IMR-90 (cell line): ENCODE measurements at regions not wholly inside any gene's neighbourhood (a gene's known extent, or its start where the extent isn't known, plus 50 kb on each side); places are given as distances from the start of the nearest gene placed in this dataset.

Experiments used
- ATAC-seq: fragments of 200-7000 bp; cut with Tn5 transposase; 2 replicates; pipeline ENCODE4 v1.9.1; 2020; ENCODE audit warnings: low read depth, mild to moderate bottlenecking, moderate library complexity
- BruUV-seq: library from RNA; stranded (reverse); fragments of 400-500 nt; replicated peaks from 2 replicates; lab custom pipeline; 2021; lab: Mats Ljungman, UMichigan
- CTCF ChIA-PET: fragments of 300-600 bp; formaldehyde crosslinking; extraction: SDS; loops from one replicate; lab custom pipeline; 2021; ENCODE audit warnings: antibody characterized with exemption; lab: Yijun Ruan, JAX
- POLR2A ChIA-PET: fragments of 300-600 bp; sonication (Branson Sonifier 250); formaldehyde crosslinking; loops from one replicate; lab custom pipeline; 2022; ENCODE audit warnings: antibody characterized with exemption; ENCODE audit not compliant: unreplicated experiment; lab: Charles Lee
- DNase-seq: peaks from one replicate; pipeline ENCODE4 v3.0.0; 2013
- H2AFZ ChIP-seq: replicated peaks from 2 replicates; pipeline ENCODE3; 2013; ENCODE audit warnings: low read length, mild to moderate bottlenecking; ENCODE audit not compliant: poor library complexity
- H2AK5ac ChIP-seq: 2 replicates; pipeline ENCODE4 v1.6.1; 2013; ENCODE audit warnings: low read depth, low read length, inconsistent platforms
- H2AK9ac ChIP-seq: replicated peaks from 2 replicates; pipeline ENCODE3; 2013; ENCODE audit warnings: mild to moderate bottlenecking, low read depth, low read length, moderate library complexity; ENCODE audit not compliant: poor library complexity
- H2BK120ac ChIP-seq: 2 replicates; pipeline ENCODE4 v1.6.1; 2013; ENCODE audit warnings: low read depth, low read length, inconsistent platforms
- H2BK15ac ChIP-seq: 3 replicates; pipeline ENCODE4 v1.6.1; 2013; ENCODE audit warnings: low read depth, low read length, inconsistent platforms
- H2BK20ac ChIP-seq: 2 replicates; pipeline ENCODE4 v1.6.1; 2013; ENCODE audit warnings: low read depth, mild to moderate bottlenecking, inconsistent platforms, low read length, moderate library complexity
- H2BK5ac ChIP-seq: 2 replicates; pipeline ENCODE4 v1.6.1; 2013; ENCODE audit warnings: mild to moderate bottlenecking, low read depth, low read length, inconsistent platforms; ENCODE audit not compliant: poor library complexity, severe bottlenecking
- H3K14ac ChIP-seq: replicated peaks from 2 replicates; pipeline ENCODE4 v1.6.1; 2013; ENCODE audit warnings: low read depth, low read length, inconsistent platforms
- H3K18ac ChIP-seq: 2 replicates; pipeline ENCODE4 v1.6.1; 2013; ENCODE audit warnings: low read depth, low read length, control low read depth
- H3K23ac ChIP-seq: 2 replicates; pipeline ENCODE4 v1.6.1; 2013; ENCODE audit warnings: low read depth, low read length, inconsistent platforms
- H3K27ac ChIP-seq: 2 replicates; pipeline ENCODE4 v1.5.1; 2013; ENCODE audit warnings: mild to moderate bottlenecking, control low read depth, low read length; ENCODE audit not compliant: insufficient read depth
- H3K27me3 ChIP-seq: 2 replicates; pipeline ENCODE4 v1.6.1; 2013; ENCODE audit warnings: low read length; ENCODE audit not compliant: control insufficient read depth, insufficient read depth
- H3K36me3 ChIP-seq: 2 replicates; pipeline ENCODE4 v1.6.1; 2013; ENCODE audit warnings: low read length, mixed read lengths; ENCODE audit not compliant: control insufficient read depth, insufficient read depth
- H3K4ac ChIP-seq: 2 replicates; pipeline ENCODE4 v1.6.1; 2013; ENCODE audit warnings: low read depth, low read length, inconsistent platforms
- H3K4me1 ChIP-seq: 2 replicates; pipeline ENCODE4 v1.6.1; 2013; ENCODE audit warnings: low read length, mixed read lengths; ENCODE audit not compliant: control insufficient read depth, insufficient read depth
- H3K4me2 ChIP-seq: 2 replicates; pipeline ENCODE4 v1.6.1; 2013; ENCODE audit warnings: low read depth, mild to moderate bottlenecking, control low read depth, low read length, moderate library complexity
- H3K4me3 ChIP-seq: 2 replicates; pipeline ENCODE4 v1.5.1; 2013; ENCODE audit warnings: low read depth, mild to moderate bottlenecking, control low read depth, low read length, moderate library complexity; ENCODE audit not compliant: insufficient read depth
- H3K56ac ChIP-seq: 2 replicates; pipeline ENCODE4 v1.6.1; 2013; ENCODE audit warnings: low read length, inconsistent platforms; ENCODE audit not compliant: insufficient read depth; ENCODE audit errors: extremely low read depth
- H3K79me1 ChIP-seq, 2 experiments: 2 replicates each; pipeline ENCODE4 v1.6.1; 2013; ENCODE audit warnings: low read length in 2 of 2, inconsistent platforms in 1 of 2, low read depth in 1 of 2
- H3K9ac ChIP-seq: 2 replicates; pipeline ENCODE4 v1.6.1; 2013; ENCODE audit warnings: low read depth, low read length, control low read depth
- H3K9me1 ChIP-seq: 2 replicates; pipeline ENCODE4 v1.6.1; 2013; ENCODE audit warnings: low read length, inconsistent platforms; ENCODE audit not compliant: insufficient read depth
- H3K9me3 ChIP-seq: 2 replicates; pipeline ENCODE4 v1.6.1; 2013; ENCODE audit warnings: low read length; ENCODE audit not compliant: control insufficient read depth, insufficient read depth
- H4K20me1 ChIP-seq: 2 replicates; pipeline ENCODE4 v1.6.1; 2013; ENCODE audit warnings: low read length, inconsistent platforms; ENCODE audit not compliant: insufficient read depth
- H4K5ac ChIP-seq: 2 replicates; pipeline ENCODE4 v1.6.1; 2013; ENCODE audit warnings: mild to moderate bottlenecking, low read depth, low read length, control low read depth
- H4K8ac ChIP-seq, 2 experiments: 2 replicates each; pipeline ENCODE4 v1.6.1; 2013; ENCODE audit warnings: low read depth in 2 of 2, low read length in 2 of 2, control low read depth in 1 of 2, inconsistent platforms in 1 of 2
- H4K91ac ChIP-seq: 2 replicates; pipeline ENCODE4 v1.6.1; 2013; ENCODE audit warnings: low read depth, low read length, inconsistent platforms; ENCODE audit not compliant: insufficient read depth
- BHLHE40 ChIP-seq: fragments of 150-350 bp; IDR thresholded peaks from 2 replicates; pipeline ENCODE4 v1.6.1; 2016; ENCODE audit warnings: mild to moderate bottlenecking, low read depth, low read length
- CEBPB ChIP-seq: IDR thresholded peaks from 2 replicates; pipeline ENCODE4 v1.6.1; 2012; ENCODE audit warnings: low read depth, low read length, improper control_type of control experiment
- CHD1 ChIP-seq: IDR thresholded peaks from 2 replicates; pipeline ENCODE4 v1.6.1; 2012; ENCODE audit warnings: low read depth, low read length, improper control_type of control experiment
- CTCF ChIP-seq: conservative IDR thresholded peaks from 2 replicates; pipeline ENCODE4 v1.5.1; 2012; ENCODE audit warnings: mild to moderate bottlenecking, low read depth, low read length, improper control_type of control experiment
- ELK1 ChIP-seq: fragments of 150-350 bp; IDR thresholded peaks from 2 replicates; pipeline ENCODE4 v1.6.1; 2016; ENCODE audit warnings: low read depth, mild to moderate bottlenecking, low read length, moderate library complexity, borderline replicate concordance
- FOS ChIP-seq: fragments of 150-350 bp; IDR thresholded peaks from 2 replicates; pipeline ENCODE4 v1.6.1; 2016; ENCODE audit warnings: low read depth, low read length
- MAFK ChIP-seq: IDR thresholded peaks from 2 replicates; pipeline ENCODE4 v1.6.1; 2012; ENCODE audit warnings: low read depth, low read length, improper control_type of control experiment
- MAZ ChIP-seq: IDR thresholded peaks from 2 replicates; pipeline ENCODE4 v1.6.1; 2012; ENCODE audit warnings: low read depth, mild to moderate bottlenecking, low read length, improper control_type of control experiment, moderate library complexity, borderline replicate concordance
- MXI1 ChIP-seq: IDR thresholded peaks from 2 replicates; pipeline ENCODE4 v1.6.1; 2012; ENCODE audit warnings: low read depth, mild to moderate bottlenecking, low read length, moderate library complexity, borderline replicate concordance
- NFE2L2 ChIP-seq: fragments of 150-350 bp; IDR thresholded peaks from 2 replicates; pipeline ENCODE4 v1.6.1; 2016; ENCODE audit warnings: low read depth, mild to moderate bottlenecking, low read length
- POLR2A ChIP-seq: IDR thresholded peaks from 2 replicates; pipeline ENCODE4 v1.6.1; 2012; ENCODE audit warnings: mild to moderate bottlenecking, low read depth, low read length
- RAD21 ChIP-seq: IDR thresholded peaks from 2 replicates; pipeline ENCODE4 v1.6.1; 2012; ENCODE audit warnings: low read length, improper control_type of control experiment
- RCOR1 ChIP-seq: IDR thresholded peaks from 2 replicates; pipeline ENCODE4 v1.6.1; 2012; ENCODE audit warnings: mild to moderate bottlenecking, low read length, improper control_type of control experiment; ENCODE audit not compliant: insufficient replicate concordance
- RFX5 ChIP-seq: IDR thresholded peaks from 2 replicates; pipeline ENCODE4 v1.8.0; 2012; ENCODE audit warnings: low read depth, mild to moderate bottlenecking, low read length, moderate library complexity
- SMC3 ChIP-seq: fragments of 150-350 bp; IDR thresholded peaks from 2 replicates; pipeline ENCODE4 v1.6.1; 2016; ENCODE audit warnings: low read depth, mild to moderate bottlenecking, antibody characterized with exemption, low read length, moderate library complexity
- USF2 ChIP-seq: fragments of 150-350 bp; IDR thresholded peaks from 2 replicates; pipeline ENCODE4 v1.6.1; 2017; ENCODE audit warnings: mild to moderate bottlenecking, antibody characterized with exemption, low read length, low read depth
- WGBS, 2 experiments: methylation state at CpG; one replicate each; pipeline versions ENCODE4 v1.1.5 to v1.1.7; 2013; ENCODE audit warnings: missing lambda C conversion rate in 2 of 2; ENCODE audit not compliant: insufficient read length in 1 of 2; ENCODE audit errors: extremely low coverage in 2 of 2; 5-methylcytosine and 5-hydroxymethylcytosine counted together
- dilution Hi-C: fragments of 300-500 bp; cut with HindIII; formaldehyde crosslinking; loops from one replicate; pipeline ENCODE4 v1.14.3; 2018; ENCODE audit warnings: low sequenced_read_pairs; ENCODE audit not compliant: unreplicated experiment
- in situ Hi-C: fragments of 300-500 bp; cut with MboI; formaldehyde crosslinking; loops from 3 replicates; pipeline ENCODE4 v1.14.3; 2019; ENCODE audit warnings: low sequenced_read_pairs, inconsistent platforms, mixed read lengths
- intact Hi-C: fragments of 100-400 bp; cut with micrococcal nuclease; formaldehyde crosslinking; loops from 2 replicates; pipeline ENCODE4 v1.10.0; 2022

- H3K23ac ChIP-seq, result no peak overlapping the region
- no peaks in the 10 kb centered on the region for H3K36me3 ChIP-seq
- H2BK20ac ChIP-seq, result no peak overlapping the region
- H3K27me3 ChIP-seq, result no peaks in the 10 kb centered on the region
- ChIA-PET POLR2A (no interaction called here), CTCF (no interaction called here)
- no peak overlapping the region for H4K91ac ChIP-seq
- no peak overlapping the region for H4K8ac ChIP-seq
- no peaks in the 10 kb centered on the region for H3K79me1 ChIP-seq
- H3K4ac ChIP-seq, result no peak overlapping the region
- dilution Hi-C loops (no loop called here), in situ Hi-C loops (loop anchor here (25.0 kb wide), 3 partner anchors 92 to 1783 kb away; no protein-coding TSS in a partner anchor), intact Hi-C loops (no loop called here)
- TF ChIP-seq RFX5 (no peak), RAD21 (no peak), NFE2L2 (no peak), RCOR1 (no peak), ELK1 (no peak), BHLHE40 (no peak), USF2 (no peak), CEBPB (no peak), MXI1 (no peak), CTCF (no peak), SMC3 (no peak), POLR2A (no peak), MAZ (no peak), CHD1 (no peak), MAFK (no peak), FOS (no peak)
- DNase-seq (no peak), ATAC-seq (no peak)
- no peak overlapping the region for H2BK120ac ChIP-seq
- H3K4me3 ChIP-seq, result no peak overlapping the region
- no peak overlapping the region for H3K4me2 ChIP-seq
- no CpG with 5 or more reads among the region's 4 CpGs for WGBS, 2 experiments
- H2AK9ac ChIP-seq, result no peak overlapping the region
- no peak overlapping the region for H2BK5ac ChIP-seq
- peaks cover 6% of the 10 kb centered on the region; the same call in 1 of the 2 replicates for H3K9me3 ChIP-seq
- H3K14ac ChIP-seq, result no peak overlapping the region
- H3K9me1 ChIP-seq, result no peaks in the 10 kb centered on the region
- no peak overlapping the region for H2AK5ac ChIP-seq
- no peaks in the 10 kb centered on the region for H4K20me1 ChIP-seq
- BruUV-seq, result no TSS peak
- no peak overlapping the region for H3K18ac ChIP-seq
- no peak overlapping the region for H3K9ac ChIP-seq
- H3K56ac ChIP-seq, result no peak overlapping the region
- H4K5ac ChIP-seq, result no peak overlapping the region
- H2AFZ ChIP-seq, result no peak overlapping the region
- H3K27ac ChIP-seq, result no peak overlapping the region
- no peaks in the 10 kb centered on the region for H3K4me1 ChIP-seq
- no peak overlapping the region for H2BK15ac ChIP-seq
These were observed 1797.4 kb downstream of the NCAM2 start for GRCh38 chr21:22795644-22796043.
